ENCODE measurements at regions not wholly inside any gene's neighbourhood (a gene's known extent, or its start where the extent isn't known, plus 50 kb on each side); places are given as distances from the start of the nearest gene placed in this dataset.

DNA sequence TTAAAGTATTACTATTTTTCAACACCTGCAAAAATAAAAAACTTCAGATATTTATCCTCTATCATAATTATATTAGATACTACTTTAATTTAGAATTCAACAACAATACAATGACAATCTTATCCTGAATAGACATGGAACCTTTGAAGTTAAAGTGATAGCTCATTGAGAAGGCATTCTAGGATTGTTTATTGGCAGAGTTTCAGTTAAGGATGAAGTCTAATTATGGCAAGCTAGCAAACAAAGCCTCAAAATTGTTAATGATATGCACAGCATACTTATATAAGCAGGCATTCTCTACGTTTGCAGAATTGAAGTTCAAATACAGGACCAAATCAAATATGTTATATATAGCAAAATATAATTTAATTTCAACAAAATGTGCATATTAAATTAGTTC is 91.2 kb upstream of the ABI3BP start:
- no peak for DNase-seq

DNA sequence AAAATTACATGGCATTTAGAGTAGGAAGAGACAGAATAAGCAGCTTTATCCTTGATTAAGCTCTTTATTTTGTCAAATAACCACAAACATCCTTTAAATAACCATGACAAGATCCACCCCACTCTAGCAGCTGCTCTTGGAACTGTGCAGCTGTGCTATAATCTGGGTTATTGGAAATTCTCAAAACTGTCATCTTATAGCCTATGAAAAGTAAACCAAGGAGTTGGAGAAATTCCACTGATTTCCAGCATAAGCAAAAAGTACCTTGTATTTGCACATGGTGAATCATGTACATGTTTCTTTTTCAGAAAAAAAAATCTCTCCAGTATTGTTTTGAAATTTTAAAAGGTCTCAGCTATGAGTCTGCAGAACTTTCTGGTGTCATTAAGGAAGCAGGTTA is 88.8 kb upstream of the ABI3BP start:
- DNase-seq, result peak; percentile 23 to 52 (median 34)

DNA sequence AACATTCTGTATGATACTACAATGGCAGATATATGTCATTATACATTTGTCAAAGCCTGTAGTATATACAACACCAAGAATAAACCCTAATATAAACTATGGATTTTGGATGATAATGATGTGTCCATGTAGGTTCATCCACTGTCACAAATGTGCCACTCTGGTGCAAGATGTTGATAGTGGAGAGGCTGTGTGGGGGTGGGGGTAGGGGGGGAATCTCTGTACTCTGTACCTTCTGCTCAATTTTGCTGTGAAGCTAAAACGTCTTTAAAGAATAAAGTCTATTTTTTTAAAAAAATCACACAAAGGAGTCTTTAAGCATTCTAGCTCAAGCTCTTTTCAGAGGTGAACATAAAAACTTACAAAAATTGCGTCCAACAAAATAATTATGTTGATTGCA is 88.2 kb upstream of the ABI3BP start:
- DNase-seq, result no peak

DNA sequence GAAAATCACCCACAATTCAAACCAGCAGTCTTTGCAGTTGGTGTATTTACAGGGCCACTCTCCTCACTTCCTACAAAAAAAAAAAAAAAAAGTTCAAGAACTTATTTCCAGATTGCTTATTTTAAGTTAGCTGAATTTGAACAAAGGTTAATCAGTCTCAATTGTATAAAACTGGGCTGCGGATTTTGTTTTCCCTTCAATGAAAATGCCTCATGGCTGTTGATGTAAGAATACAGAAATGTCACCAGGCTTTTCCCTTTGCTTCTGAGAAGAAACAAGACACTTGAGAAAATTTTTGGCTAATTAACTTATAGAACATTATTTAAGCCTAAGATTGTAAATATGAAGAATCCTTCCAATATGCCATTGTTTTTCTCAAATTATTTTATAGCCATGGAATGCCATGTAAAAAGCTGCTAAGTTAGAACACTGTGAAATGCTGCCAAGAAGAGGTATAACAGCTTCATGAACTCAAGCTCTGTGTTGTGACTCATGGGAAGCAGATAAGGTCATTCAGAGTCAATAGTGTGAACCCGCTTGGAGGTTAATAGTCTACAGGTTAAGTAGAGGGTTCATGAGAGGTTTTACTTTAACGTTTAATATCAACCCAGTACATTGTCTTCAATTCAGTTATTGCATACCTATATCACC is 84.3 kb upstream of the ABI3BP start:
- DNase-seq, result no peak

DNA sequence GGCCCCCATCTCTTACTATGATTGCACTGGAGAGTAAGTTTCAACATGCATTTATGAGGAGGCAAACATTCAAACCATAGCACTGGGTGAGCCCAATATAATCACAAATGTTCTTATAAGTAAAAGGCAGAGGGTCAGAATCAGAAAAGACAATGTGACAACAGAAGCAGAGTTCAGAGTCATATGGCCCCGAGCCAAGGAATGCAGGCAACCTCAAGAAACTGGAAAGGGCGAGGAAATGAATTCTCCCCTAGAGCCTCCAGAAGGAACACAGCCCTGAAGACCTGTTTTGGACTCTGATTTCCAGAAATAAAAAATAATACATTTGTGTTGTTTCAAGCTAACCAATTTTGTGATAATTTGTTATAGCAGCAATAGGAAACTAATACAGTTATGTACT is 81.3 kb upstream of the ABI3BP start:
- DNase-seq, result no peak

DNA sequence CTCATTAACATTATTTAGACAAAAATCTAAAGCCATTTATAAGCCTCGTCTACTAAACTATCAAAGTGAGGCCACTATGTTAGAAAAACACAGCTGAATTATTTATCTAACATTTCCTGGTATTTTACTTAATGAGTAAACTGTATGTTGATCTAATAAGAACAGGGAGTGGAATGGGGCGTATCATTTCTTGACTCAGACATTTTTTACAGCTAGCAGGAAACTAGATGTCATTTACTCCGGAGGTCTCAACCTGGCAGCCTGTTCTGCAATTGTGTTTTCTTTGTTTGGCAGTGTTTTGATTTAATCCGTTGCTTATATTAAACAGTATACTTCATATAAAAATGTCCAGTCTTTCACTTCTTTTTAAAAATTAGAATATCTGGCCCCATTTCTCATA is 79.1 kb upstream of the ABI3BP start:
- no peak for DNase-seq

DNA sequence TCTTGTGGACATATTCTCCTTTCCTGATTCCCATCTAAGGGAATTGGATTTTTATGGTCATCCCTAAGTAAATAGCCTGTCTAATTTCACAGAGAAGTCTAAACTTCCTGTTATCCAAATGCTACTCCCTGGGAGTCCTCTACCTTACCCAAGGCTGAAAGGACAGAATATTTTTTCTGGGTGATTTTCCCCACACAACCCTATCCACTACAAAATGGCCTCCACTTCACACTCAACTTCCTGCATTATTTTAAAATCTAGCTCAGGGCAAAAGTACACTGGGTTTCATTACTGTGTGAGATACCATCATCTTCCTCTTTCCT is 77.5 kb upstream of the ABI3BP start:
- no peak for DNase-seq

DNA sequence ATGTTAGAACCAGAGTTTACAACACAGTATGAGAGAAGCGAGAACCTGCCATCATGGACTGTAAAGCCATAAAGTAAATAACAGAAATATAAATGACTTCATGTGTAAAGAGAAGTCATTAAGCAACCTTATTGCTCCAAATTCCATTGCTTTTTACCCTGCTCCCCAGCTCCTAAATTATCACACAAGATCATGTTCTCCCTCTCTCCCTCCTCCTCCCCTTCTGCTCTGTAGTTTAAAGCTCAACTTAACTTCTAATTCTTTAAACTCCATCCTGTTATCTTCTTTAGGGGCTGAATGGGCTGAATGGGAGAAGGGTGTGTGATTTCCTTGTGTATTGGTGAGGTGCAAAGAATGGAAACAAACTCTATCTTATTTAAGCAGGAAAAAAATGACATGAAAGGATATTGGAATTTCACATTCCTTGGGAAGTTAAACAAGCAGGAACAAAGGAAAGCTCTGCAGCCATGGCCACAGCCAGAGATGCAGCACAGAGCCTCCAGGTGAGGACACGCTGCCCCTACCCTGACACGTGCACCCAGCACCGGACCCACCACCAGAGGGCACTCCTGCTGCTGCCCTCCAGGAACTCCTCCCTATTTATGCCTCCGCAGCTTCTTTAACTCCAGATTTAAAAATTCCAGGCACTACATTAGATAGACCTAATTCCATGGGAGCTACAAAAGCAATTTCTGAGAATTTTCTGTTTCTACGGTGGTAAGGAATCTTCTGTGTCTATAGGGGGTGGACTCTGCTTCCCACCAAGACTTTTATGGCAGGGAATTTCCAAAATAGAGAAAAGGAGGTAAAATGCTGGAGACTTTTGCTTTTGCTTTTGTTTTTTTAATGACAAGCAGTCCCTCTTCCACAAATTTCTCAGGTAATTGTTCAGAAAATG is 76.9 kb upstream of the ABI3BP start:
- no peak for DNase-seq

DNA sequence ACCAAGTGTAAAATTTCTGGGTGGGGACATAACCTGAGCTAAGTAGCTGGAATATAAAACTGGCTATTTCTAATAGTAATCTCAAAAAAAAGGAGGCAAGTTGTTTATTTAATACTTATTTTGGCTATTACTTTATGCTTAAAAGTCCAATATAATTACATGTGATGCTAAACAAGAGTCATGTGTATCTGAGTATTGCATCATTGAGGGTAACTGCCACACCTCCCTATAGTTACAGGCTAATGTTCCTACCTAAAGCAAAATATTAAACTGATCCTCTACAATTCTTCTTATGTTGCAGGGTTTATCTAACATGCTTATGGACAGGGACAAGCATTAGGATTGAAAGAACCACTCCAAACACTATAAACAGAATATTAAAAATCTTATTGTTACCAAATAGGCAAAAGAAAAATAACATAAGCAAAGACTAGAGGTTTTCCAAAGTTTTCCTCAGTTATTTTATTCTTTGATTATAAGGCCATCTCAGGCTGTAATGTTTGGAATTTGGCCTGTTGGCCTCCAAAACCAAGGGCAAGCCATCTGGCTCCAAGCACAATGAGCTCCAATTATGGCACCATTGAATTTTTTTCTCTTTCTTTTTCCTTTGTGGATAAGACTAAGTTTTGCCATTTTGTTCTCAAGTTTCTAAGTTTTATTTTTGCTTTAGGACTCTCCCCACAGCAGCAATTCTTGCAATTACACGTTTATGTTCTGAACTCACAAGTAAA is 75.8 kb upstream of the ABI3BP start:
- DNase-seq, result no peak

DNA sequence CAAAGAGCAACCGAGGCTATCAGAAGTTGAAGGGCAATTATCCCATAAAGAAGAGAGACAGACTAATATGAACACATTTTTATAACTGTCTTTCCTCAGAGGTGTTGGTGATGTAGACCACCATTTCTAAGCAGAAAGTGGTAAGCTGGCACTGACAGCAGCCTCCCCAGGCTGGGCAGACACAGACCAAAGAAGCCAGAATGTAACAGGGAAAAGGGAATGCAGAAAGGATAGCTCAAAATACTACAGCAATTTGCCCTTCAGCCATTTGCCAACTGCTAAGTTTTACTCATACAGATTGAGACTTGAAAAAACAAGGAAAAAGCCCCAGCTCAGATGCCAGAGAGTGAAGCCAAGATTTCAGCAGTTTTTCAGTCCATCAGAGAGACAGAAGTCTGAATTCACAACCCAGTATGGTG is 73.5 kb upstream of the ABI3BP start:
- peak in 1 of 3 donors; percentile 29 for DNase-seq

DNA sequence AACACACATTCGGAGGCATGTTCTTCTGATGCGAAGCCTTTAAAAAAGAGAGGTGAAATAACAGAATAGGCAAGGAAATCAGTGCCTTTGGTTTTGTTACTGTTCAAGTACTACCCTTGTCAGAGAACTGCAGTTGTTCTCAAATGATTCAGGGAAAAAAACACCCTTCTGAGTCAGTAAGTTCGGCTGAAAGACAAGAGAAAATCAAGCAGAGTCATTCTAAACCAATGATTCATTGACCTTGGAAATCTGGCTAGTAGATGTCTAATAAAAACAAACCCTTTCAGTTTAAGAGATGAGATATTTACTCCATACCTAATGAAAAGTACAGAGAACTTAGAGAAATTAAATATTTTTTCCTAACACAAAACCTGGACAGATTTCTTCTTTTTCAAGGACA is 72.7 kb upstream of the ABI3BP start:
- peak in 1 of 3 donors; percentile 77 for DNase-seq

DNA sequence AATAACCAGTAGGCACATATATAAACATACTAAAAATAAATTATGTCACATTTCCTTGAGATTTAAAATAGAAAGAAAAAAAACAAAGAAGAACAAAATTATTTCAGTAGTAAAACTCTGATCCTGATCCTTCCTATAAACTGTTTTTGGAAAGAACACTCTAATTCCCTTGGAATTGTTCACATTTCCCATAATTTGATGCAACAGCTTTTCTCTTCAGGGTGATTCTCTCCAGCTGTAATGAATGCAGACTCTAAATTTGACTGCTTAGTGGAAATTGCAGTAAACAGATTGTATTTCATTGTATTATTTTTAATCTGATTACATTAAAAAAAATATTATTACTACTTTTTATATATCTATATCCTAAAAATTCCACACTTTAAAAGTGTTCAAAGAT is 70.2 kb upstream of the ABI3BP start:
- no peak for DNase-seq

DNA sequence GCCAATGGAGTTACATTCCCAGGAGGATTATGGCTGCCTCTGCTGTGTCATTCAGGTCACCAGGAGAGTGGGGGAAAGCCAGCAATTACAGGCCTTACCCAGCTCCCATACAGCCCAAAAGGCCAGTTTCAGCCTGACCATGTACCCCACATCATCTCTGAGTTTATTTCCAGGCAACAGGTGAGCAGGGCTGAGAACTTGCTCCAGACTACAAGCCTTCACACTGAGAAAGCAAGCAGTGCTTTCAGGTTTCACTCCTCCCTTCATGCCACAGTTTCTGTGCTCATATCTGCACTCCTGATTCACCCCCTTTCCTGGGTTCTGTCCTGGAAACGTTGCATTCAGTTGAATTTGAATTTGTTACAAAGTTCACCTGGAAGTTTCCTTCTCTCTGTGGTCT is 68.1 kb upstream of the ABI3BP start:
- no peak for DNase-seq

DNA sequence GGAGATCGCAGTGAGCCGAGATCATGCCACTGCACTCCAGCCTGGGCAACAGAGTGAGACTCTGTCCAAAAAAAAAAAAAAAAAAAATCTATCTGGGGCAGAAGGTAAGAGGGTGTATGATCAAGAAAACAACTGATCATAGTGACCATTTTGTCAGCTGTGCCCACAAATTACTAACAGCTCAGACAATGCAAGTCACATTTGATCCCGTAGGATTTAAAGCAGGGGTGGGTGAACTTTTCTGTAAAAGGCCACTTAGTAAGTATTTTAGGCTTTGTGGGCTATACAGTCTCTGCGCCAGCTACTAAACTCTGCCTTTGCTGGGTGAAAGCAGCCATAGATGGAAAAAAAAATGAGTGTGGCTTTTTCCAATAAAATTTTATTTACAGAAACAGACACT is 57.6 kb upstream of the ABI3BP start:
- DNase-seq, result no peak

DNA sequence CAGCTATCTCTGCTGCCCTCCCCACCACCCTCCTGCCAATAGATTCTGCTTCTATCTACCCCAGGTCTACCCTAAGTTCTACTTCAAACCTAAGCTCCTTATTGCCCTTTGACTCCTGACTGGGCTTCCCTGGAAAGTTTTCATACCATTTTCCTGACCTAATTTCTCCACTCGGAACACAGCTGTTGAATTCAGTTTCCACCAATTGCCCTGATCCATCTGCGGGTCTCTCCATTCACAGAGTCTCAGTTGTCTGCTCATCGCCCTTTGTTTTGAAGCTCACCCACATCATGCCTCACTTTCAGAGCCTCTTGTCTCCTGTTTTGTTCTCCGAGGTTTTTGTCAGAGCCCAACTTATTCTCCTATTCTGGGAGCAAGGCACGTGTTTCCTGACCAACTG is 56.8 kb upstream of the ABI3BP start:
- DNase-seq, result no peak

DNA sequence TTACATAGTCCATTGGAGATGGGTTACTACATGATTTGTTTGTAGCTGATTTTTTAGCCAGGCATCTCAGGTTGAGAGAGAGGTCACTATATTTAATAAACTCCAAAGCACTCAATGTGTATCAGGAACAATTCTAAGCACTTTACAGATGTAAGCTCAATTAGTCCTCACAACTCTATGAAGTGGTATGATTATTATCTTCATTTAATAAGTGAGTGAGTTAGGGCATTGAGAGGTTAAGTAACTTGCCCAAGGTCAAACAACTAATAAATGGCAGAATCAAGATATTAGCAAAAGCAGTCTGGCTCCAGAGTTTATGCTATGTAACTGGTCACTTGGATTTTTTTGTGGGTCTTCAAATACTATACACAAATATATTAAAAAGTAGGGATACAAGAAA is 56.3 kb upstream of the ABI3BP start:
- no peak for DNase-seq

DNA sequence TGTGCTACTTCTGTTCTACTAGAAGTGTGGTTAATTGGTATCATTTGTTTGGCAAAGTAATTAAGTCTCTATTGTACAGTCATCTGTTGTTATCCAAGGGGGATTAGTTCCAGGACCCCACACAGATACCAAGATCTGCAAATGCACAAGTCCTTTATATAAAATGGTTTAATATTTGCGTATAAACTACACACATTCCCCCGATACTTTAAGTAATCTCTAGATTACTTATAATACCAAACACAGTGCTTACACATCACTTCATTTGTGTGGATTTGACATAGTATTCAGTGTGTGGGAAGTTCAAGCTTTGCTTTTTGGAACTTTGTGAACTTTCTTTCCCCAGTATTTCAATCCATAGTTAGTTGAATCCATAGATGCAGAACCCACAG is 50.5 kb upstream of the ABI3BP start:
- DNase-seq, result no peak

DNA sequence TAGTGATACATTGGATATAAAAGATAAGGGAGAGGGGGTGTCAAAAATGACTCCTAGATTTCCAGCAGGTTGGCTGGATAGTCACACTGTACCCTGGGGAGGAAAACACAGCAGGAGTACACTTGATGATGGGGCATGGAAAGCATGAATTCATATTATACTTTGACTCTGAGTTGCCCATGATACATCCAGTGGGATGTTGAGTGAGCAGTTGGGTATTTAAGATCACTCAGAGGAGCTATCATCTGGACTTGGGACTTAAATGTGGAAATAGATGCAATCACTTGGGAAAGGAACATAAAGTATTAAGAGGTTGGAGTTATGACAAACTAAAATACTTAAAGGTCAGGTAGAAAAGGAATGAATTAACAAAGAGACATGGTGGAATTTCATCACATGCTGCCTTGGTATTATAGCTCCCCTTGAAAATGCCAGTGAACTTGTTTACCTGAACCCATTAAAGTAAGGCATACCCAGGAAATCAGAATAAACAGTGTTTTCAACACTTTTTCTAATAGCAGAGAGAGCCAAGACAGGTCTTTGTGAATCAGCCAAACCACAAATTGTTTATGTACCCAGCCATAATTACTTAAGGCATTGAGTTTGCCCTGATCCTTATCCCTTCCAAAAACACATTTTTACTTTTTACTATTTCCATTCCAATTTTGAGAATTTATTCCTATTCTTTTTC is 49.9 kb upstream of the ABI3BP start:
- DNase-seq, result no peak
